Muscle of arm (tissue), 1 donor: ENCODE measurements at regions not wholly inside any gene's neighbourhood (a gene's known extent, or its start where the extent isn't known, plus 50 kb on each side); places are given as distances from the start of the nearest gene placed in this dataset.
A peak's percentile ranks its signal among the peaks of the same experiment; 100 is the strongest.

Source experiments
- DNase-seq: peaks from one replicate; pipeline ENCODE4 v3.0.0-alpha.2; 2013

DNA sequence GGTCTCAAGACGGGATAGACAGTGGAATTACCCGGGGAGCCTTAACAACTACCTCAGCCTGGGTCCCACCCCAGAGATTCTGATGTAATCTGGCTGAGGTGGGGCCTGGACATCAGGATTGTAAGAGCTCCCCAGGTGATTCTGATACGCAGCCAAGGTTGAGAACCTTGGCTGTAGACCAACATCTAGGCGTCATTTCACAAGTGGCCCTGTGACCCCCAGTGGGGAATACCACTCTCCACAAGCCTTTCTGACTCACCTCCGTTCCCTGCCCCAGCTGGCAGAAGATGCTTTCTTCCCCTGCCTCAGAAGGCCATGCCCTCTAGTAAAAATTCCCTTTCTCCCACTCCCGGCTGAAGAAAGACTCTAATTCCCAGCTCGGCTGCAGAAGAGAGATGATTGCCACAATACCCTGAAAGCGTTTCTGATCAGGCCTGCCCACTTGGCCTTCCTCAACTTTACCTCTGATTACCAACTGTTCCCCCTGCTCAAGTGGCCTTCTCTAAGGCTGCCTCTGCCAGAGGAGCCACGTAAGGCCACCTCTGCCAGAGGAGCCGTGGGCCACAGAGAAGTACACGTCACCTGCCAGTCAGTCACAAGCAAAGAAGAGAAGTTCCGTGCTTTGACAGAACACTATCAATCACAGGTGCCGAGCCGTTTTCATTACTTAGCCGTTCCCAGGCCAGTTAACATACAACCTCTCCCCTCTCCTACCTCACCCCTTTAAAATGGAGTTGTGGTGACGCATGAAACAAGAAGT, 116.8 kb upstream of the PKDCC start:
- DNase-seq: no peak

GRCh38 chr2:41932241-41933045, 115.4 kb upstream of the PKDCC start:
- DNase-seq: peak; percentile 93

GRCh38 chr2:41933046-41933420, 114.8 kb upstream of the PKDCC start:
- no peak for DNase-seq

- no peak for DNase-seq
These were observed 114.1 kb upstream of the PKDCC start for GRCh38 chr2:41933585-41934320.

DNA sequence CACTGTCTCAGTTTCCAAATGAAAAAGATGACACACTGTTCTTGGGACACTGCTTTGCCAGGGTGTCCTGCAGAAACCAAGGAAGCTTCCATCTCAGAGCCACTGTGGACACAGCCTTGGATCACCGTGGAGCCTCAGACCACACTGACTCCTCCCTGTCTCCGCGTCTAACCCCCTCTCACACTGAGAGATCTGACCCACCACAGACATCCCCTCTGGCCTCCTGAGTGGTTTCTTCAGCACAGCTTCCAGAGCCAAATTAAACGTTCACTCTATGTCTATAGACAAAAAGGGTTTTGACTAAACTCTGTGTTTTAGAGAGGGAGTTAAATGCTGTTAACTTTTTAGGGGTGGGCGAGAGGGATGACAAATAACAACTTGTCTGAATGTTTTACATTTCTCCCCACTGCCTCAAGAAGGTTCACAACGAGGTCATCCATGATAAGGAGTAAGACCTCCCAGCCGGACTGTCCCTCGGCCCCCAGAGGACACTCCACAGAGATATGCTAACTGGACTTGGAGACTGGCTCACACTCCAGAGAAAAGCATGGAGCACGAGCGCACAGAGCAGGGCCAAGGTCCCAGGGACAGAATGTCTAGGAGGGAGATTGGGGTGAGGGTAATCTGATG, 113.4 kb upstream of the PKDCC start:
- DNase-seq: no peak

DNA sequence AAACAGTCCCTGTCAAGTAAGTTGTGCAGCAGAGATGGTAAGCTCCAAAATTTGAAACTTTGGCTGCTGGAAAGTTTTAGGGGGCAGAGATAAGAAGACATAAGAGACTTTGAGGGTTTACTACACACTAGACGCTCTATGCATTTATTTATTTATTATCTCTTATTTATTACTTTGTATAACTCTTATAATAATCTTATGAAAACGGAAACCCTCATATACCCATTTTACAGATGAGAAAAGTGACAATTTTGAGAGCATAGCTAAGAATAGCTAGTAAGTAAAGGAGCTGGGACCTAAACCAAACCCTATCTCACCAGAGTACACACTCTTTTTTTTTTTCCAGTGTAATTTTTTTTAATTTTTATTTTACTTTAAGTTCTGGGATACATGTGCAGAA, 112.8 kb upstream of the PKDCC start:
- DNase-seq: no peak

- no peak for DNase-seq
These were observed 112.0 kb upstream of the PKDCC start for GRCh38 chr2:41935825-41936224.

DNA sequence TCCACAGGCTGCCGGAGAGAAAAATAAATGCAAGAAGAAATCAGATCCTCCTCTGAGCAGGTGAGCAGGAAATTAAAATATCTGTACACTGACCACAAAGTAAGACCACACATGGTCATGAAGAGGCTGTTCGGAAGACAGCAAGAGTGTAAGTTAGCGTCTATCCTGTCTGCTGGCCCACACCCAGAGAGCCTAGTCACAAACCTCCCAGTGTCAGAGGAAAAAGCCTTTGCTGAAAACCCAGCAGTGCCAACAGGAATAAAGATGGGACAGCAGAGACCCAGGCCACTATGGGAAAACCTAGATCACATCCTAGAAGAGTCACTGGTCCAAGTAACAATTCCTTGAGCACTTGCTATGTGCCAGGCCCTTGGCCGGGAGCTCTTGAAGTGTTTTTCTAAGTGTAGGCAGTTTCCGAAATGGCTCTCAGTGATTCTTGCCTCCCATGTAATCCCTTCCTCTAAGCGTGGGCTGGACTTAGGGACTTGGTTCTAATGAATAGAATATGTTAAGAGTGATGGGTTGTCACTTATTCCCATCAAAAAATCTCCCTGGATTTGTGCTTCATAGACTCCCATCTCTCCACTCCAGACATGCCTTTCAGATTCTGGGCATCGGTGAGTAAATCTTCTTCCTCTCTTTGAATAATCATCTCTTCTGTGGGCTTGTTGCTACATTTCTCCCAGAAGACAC, 110.9 kb upstream of the PKDCC start:
- DNase-seq: no peak

DNA sequence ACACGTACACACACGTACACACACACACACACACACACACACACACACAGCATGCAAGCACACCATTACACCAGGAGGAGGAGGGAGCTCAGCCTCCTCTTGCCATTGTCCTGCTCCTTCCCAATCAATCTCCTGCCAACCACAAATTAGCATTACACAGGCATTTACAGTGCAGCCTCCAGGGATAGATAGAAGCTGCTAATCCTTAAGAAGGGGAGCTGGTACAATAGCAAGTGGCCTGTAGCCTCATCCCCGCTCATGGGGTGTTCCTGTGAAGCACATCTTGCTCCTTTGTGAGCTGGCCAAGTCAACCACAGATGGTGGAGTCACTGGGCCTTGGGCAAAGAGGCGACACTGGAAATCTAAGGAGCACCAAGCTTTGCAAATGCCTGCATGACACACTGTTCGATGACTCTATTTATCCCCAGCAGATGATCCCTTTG, 110.3 kb upstream of the PKDCC start:
- no peak for DNase-seq

- no peak for DNase-seq
These were observed 109.7 kb upstream of the PKDCC start for GRCh38 chr2:41937921-41938708.

DNA sequence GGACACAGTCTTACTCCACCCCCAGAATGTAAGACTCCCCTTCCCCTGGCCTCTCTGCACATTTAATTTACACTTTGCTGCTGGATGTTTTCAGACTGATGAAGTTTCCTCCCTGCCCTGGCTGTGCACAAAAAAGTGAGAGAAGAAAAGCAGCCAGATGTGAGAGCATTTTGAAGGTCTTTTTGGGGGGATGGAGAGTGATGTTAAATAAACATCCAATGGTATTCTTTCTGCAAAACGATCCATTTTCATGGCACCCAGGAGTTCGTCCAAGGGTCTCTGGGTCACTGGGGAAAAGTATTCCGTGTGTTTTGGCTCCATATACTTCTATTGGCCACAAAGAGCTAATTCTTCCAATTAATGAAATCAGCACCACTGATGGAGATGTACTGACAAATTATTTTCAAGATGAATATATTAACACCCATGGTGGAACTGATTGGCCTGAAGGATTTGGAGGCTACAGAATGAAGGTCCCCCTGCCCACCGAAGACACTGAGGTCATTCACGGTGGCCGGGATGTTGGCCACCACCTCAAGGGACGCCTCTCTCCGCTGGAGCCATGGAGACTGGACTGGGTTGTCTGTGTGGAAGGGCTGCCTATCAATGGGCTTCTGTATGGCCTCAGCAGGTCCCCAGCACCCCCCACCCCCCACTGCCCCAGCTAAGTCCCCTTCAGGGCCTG, 107.6 kb upstream of the PKDCC start:
- peak; percentile 72 for DNase-seq

- peak; percentile 72 for DNase-seq
These were observed 107.1 kb upstream of the PKDCC start for GRCh38 chr2:41940745-41941063.

DNA sequence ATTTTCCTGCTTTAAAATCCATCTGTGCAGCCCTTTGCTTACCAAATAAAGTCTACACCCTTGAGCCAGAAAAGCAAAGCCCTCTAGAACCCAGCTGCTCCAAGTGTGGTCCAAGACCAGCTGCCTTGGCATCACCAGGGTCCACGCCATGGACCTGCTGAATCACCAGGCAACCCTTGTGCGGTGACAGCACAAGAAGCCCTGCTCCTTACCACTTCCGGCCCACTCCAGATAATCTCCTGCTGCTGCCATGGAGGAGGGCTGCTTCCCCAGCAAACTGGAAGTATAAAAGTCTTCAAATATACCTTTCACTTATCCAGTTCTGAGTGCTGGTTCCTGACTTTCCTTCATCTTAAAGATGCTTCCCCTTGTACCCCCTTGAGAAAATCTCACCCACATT, 106.0 kb upstream of the PKDCC start:
- DNase-seq: no peak

DNA sequence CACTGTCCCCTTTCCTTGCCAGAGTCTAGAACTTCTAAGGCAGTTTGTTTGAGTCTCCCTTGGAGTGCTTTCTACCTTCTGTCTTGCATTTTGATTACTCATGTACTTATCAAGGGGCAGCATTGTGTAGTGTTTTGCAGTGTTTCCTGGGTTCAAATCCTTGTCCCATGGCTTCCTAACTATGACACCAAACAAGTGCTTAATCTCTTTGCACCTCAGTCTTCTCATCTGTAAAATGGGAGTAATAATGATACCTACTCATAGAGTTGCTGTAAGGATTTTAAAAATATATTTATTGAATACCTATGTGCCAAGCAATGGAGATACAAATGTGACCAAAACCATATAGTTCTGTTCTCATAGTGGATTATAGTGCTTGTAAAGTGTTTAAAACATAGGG, 105.5 kb upstream of the PKDCC start:
- DNase-seq: no peak

GRCh38 chr2:41943159-41943558, 104.7 kb upstream of the PKDCC start:
- DNase-seq: peak; percentile 83

DNA sequence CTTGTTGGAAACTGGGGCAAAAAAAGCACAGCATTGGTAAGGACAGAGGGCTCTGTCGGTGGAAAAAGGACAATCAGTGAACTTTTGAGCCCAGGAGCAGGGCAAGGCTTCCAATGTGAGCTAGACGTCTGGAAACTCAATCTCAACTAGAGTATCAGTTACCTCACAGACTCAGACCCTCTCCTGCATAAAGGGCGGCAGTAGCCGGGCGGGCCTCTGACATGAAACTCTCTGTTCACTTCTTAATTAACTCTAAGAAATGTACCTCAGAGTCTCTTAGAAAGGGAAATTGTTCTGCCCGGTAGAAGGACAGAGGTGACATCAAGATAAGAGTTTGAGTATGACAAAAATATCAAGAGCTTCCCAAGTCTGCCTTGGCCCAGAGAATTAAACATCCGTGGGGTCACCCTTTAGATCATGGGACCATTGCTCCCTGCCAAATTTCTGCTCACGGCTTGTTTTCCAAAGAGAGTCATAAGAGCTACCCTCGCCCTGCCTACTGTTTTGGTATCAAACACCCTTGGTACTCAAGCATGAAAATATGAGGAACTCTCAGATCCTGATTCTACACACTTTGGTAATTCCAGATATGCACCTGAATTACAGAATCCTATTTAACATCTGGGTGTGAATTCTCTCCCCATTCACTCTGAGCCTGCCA, 103.5 kb upstream of the PKDCC start:
- DNase-seq: no peak

DNA sequence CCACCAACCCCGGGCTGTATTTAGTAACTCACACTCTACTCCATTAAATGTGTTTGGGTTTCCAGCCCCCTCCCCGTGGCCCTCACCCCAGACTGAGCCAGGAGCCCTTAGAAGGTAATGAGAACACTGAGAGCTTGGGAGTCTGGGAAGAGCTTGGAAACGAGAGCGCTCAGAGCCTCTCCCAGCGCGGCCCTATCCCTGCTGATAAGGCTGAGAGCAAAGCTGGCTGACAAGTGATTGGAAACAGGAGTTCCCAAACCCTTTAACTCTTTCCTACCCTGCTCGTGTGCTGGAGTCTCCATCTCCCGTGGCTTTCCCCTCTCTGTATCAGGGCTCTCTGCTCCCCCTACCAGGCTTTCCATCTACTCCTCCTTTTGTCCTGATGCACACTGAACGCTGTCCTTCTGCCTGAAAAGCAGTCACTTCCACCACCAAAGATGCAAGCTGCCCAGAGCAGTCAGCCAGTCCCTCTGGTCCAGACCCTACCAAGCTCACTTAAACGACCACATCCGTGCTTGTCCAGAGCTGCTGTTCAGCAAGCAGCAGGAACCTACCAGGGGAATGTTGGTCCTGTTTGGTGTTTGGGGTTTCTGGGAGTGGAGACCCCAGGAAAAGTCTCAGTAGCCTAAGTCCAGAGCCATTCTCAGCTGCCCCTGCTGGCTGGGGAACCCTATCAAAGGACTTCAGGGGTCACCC, 100.0 kb upstream of the PKDCC start:
- DNase-seq: no peak

DNA sequence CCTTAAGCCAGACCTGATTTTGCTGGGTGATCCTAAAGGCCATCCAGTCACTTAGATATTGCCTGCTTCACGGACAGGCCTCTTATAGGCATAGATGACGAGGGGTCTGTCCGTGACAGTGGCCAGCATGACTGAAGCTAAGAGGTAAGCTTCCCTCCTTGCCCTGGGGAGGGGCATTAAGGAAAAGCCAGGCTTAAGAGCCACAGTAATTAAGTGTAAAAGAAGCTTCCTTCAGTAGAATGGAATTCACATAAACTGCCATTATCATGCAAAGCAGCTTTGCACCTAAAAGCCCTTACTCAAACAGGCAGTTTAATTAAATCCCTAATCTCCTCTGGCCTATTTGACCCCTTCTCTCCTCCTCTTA, 99.4 kb upstream of the PKDCC start:
- DNase-seq: no peak
